Naive thymus-derived CD4-positive, alpha-beta T cell (primary cell): ENCODE measurements at regions not wholly inside any gene's neighbourhood (a gene's known extent, or its start where the extent isn't known, plus 50 kb on each side); places are given as distances from the start of the nearest gene placed in this dataset.
"Not testable (repeated sequence)": the region's sequence is repeated elsewhere in the genome, so short reads cannot be mapped to it uniquely, and the experiment has no call there.

Experiments
- ATAC-seq: fragments of 150-1000 bp; cut with Tn5 transposase; 2 replicates; pipeline ENCODE4 v1.10.0; 2021; ENCODE audit warnings: mild to moderate bottlenecking, moderate library complexity
- CTCF ChIA-PET: fragments of 350-600 bp; sonication (Branson Sonifier 250); formaldehyde crosslinking; loops from one replicate; lab custom pipeline; 2021; ENCODE audit warnings: antibody characterized with exemption; lab: Charles Lee
- POLR2A ChIA-PET: fragments of 350-600 bp; sonication (Branson Sonifier 250); formaldehyde crosslinking; loops from one replicate; lab custom pipeline; 2021; ENCODE audit warnings: antibody characterized with exemption, inconsistent platforms; lab: Charles Lee
- DNase-seq, 9 donors: peaks; one replicate each; pipeline versions ENCODE4 v3.0.0 to v3.0.0-alpha.2; 2020 to 2022; ENCODE audit warnings: mixed read lengths in 1 of 9
- H3K27ac ChIP-seq: one replicate; pipeline ENCODE4 v1.7.0; 2013; ENCODE audit warnings: mild to moderate bottlenecking, low read depth, low read length, moderate library complexity
- H3K27me3 ChIP-seq, 2 donors: one replicate each; pipeline ENCODE4 v1.7.0; 2013; ENCODE audit warnings: low read length in 2 of 2, mild to moderate bottlenecking in 2 of 2, moderate library complexity in 2 of 2; ENCODE audit not compliant: control insufficient read depth in 2 of 2, insufficient read depth in 2 of 2
- H3K36me3 ChIP-seq, 3 experiments: 1 replicate in 2 of 3; 2 replicates in 1 of 3; pipeline ENCODE4 v1.7.0; 2013; ENCODE audit warnings: low read length in 3 of 3, mild to moderate bottlenecking in 3 of 3, moderate library complexity in 1 of 3; ENCODE audit not compliant: insufficient read depth in 3 of 3, control insufficient read depth in 2 of 3
- H3K4me1 ChIP-seq, 2 donors: one replicate each; pipeline ENCODE4 v1.7.0; 2013; ENCODE audit warnings: low read length in 2 of 2, mild to moderate bottlenecking in 2 of 2, moderate library complexity in 1 of 2; ENCODE audit not compliant: control insufficient read depth in 2 of 2, insufficient read depth in 2 of 2
- H3K4me3 ChIP-seq: 2 replicates; pipeline ENCODE4 v1.7.0; 2013; ENCODE audit warnings: mild to moderate bottlenecking, low read length
- H3K9me3 ChIP-seq, 3 experiments: 1 replicate in 2 of 3; 2 replicates in 1 of 3; pipeline ENCODE4 v1.7.0; 2013; ENCODE audit warnings: low read length in 3 of 3; ENCODE audit not compliant: control insufficient read depth in 2 of 3
- H3K27ac Mint-ChIP-seq, 9 donors: one replicate each; pipeline ENCODE4 v1.8.0; 2020 to 2022; ENCODE audit warnings: mixed read lengths in 9 of 9, mild to moderate bottlenecking in 8 of 9, moderate library complexity in 5 of 9, inconsistent platforms in 2 of 9
- H3K27me3 Mint-ChIP-seq, 5 donors: one replicate each; pipeline ENCODE4 v1.8.0; 2021 to 2022; ENCODE audit warnings: mixed read lengths in 5 of 5, mild to moderate bottlenecking in 1 of 5
- H3K36me3 Mint-ChIP-seq, 5 donors: one replicate each; pipeline ENCODE4 v1.8.0; 2020 to 2022; ENCODE audit warnings: mixed read lengths in 5 of 5, mild to moderate bottlenecking in 3 of 5, inconsistent platforms in 1 of 5
- H3K4me1 Mint-ChIP-seq, 7 donors: one replicate each; pipeline ENCODE4 v1.8.0; 2020 to 2022; ENCODE audit warnings: mixed read lengths in 7 of 7, mild to moderate bottlenecking in 3 of 7, inconsistent platforms in 1 of 7
- H3K4me3 Mint-ChIP-seq, 10 donors: one replicate each; pipeline ENCODE4 v1.8.0; 2020 to 2022; ENCODE audit warnings: mild to moderate bottlenecking in 10 of 10, mixed read lengths in 10 of 10, moderate library complexity in 6 of 10, inconsistent platforms in 2 of 10
- H3K9me3 Mint-ChIP-seq, 11 donors: one replicate each; pipeline ENCODE4 v1.8.0; 2020 to 2022; ENCODE audit warnings: mixed read lengths in 11 of 11, mild to moderate bottlenecking in 4 of 11, inconsistent platforms in 1 of 11, moderate library complexity in 1 of 11
- intact Hi-C, 2 donors: fragments of 100-400 bp; cut with micrococcal nuclease; formaldehyde crosslinking; loops; one replicate each; pipeline ENCODE4 v1.15.1; 2023

DNA sequence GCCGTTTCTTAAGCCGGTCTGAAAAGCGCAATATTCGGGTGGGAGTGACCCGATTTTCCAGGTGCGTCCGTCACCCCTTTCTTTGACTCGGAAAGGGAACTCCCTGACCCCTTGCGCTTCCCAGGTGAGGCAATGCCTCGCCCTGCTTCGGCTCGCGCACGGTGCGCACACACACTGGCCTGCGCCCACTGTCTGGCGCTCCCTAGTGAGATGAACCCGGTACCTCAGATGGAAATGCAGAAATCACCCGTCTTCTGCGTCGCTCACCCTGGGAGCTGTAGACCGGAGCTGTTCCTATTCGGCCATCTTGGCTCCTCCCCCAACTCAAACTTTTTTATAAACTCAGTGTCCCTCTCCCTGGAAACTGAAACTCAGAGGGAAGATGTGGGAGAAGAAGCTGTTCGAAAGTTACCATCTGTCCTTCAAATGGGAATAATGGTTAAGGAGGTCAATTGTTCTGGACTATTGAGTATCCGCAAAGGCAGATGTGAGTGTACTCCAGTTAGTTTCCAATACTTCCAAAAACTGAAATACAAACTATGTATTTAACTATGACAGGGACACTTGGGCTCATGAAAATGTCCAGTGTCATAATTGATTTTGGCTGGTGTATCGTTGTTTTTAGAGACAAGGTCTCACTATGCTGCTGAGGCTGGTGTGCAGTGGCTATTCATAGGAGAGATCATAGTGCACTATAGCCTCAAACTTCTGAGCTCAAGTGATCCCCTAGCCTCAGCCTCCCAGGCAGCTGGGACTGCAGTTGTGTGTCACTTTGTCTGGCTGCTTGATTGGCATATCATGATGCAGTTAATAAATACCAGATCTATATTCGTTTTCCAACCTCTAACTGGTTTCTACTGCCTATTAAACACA is 67.8 kb upstream of the OSBPL3 start:
- CTCF ChIA-PET, H3K4me3 ChIP-seq, DNase-seq, H3K4me1 ChIP-seq, H3K36me3 Mint-ChIP-seq, H3K4me1 Mint-ChIP-seq, POLR2A ChIA-PET, H3K9me3 ChIP-seq, H3K27me3 ChIP-seq, H3K27me3 Mint-ChIP-seq, H3K36me3 ChIP-seq, ATAC-seq, H3K9me3 Mint-ChIP-seq, intact Hi-C loops, H3K27ac ChIP-seq: not testable (repeated sequence)
- Mint-ChIP-seq H3K27ac (peak overlapping the region in 1 of 9 donors; percentile 41), H3K4me3 (peak overlapping the region in 1 of 10 donors; percentile 41)

- peaks cover 0 to 12% (median 7%) of the 10 kb centered on the region in 11 donors for H3K9me3 Mint-ChIP-seq
- no peak overlapping the region for H3K4me3 Mint-ChIP-seq
- intact Hi-C loops = no loop called here
- H3K4me1 Mint-ChIP-seq = no peaks in the 10 kb centered on the region
- CTCF ChIA-PET = no interaction called here
- H3K27me3 Mint-ChIP-seq = peaks cover 0 to 27% (median 0%) of the 10 kb centered on the region in 5 donors
- H3K27ac Mint-ChIP-seq = no peak overlapping the region
- no peak for ATAC-seq
- Histone ChIP-seq H3K27ac (no peak overlapping the region), H3K9me3 (no peaks in the 10 kb centered on the region), H3K27me3 (no peaks in the 10 kb centered on the region), H3K36me3 (no peaks in the 10 kb centered on the region), H3K4me1 (no peaks in the 10 kb centered on the region), H3K4me3 (no peak overlapping the region)
- POLR2A ChIA-PET = no interaction called here
- no peak for DNase-seq
- peaks cover 0 to 5% (median 4%) of the 10 kb centered on the region in 5 donors for H3K36me3 Mint-ChIP-seq
Measured at GRCh38 chr7:25037325-25037724, 57.3 kb upstream of the OSBPL3 start.

- ChIA-PET POLR2A (interaction anchor here (1.0 kb wide), 1 partner anchor 28 kb away, joined by 3 read pairs; no protein-coding TSS in a partner anchor), CTCF (no interaction called here)
- no peak overlapping the region for H3K4me3 Mint-ChIP-seq
- Histone ChIP-seq H3K4me1 (peaks cover 0 to 5% of the 10 kb centered on the region in 2 donors), H3K4me3 (no peak overlapping the region), H3K27me3 (no peaks in the 10 kb centered on the region), H3K36me3 (no peaks in the 10 kb centered on the region), H3K9me3 (no peaks in the 10 kb centered on the region), H3K27ac (no peak overlapping the region)
- H3K36me3 Mint-ChIP-seq = peaks cover 0 to 5% (median 4%) of the 10 kb centered on the region in 5 donors
- no peak for DNase-seq
- no peak for ATAC-seq
- intact Hi-C loops = no loop called here
- peaks cover 0 to 21% (median 0%) of the 10 kb centered on the region in 5 donors for H3K27me3 Mint-ChIP-seq
- peaks cover 0 to 10% (median 0%) of the 10 kb centered on the region in 7 donors for H3K4me1 Mint-ChIP-seq
- H3K27ac Mint-ChIP-seq = no peak overlapping the region
- peaks cover 0 to 12% (median 7%) of the 10 kb centered on the region in 11 donors for H3K9me3 Mint-ChIP-seq
Measured at GRCh38 chr7:25035274-25035673, 55.3 kb upstream of the OSBPL3 start.

DNA sequence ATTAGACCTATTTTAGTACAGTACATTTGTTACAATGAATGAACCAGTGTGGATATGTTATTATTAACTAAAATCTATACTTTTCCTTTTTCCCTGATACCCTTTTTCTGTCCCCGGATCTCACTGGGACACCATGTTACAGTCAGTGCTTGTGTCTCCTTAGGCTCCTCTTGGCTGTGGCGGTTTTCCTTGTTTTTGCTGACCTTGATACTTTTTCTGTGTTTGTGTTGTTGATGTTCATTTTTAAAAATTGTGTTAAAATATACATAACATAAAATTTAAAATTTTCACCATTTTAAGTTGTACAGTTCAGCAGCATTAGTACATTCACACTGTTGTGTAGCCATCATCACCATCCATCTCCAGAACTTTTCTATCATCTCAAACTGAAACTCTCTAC is 54.2 kb upstream of the OSBPL3 start:
- H3K27me3 Mint-ChIP-seq = peaks cover 0 to 14% (median 0%) of the 10 kb centered on the region in 5 donors
- Histone ChIP-seq H3K27ac (no peak overlapping the region), H3K9me3 (no peaks in the 10 kb centered on the region), H3K27me3 (no peaks in the 10 kb centered on the region), H3K4me3 (no peak overlapping the region), H3K36me3 (no peaks in the 10 kb centered on the region), H3K4me1 (peaks cover 4 to 12% of the 10 kb centered on the region in 2 donors)
- ATAC-seq (no peak), DNase-seq (no peak)
- peaks cover 5 to 20% (median 7%) of the 10 kb centered on the region in 7 donors for H3K4me1 Mint-ChIP-seq
- POLR2A ChIA-PET = interaction anchor here (0.6 kb wide), 1 partner anchor 21 kb away, joined by 3 read pairs; no protein-coding TSS in a partner anchor
- intact Hi-C loops = no loop called here
- H3K9me3 Mint-ChIP-seq = peaks cover 0 to 12% (median 7%) of the 10 kb centered on the region in 11 donors
- no peak overlapping the region for H3K27ac Mint-ChIP-seq
- H3K36me3 Mint-ChIP-seq = peaks cover 0 to 5% (median 4%) of the 10 kb centered on the region in 5 donors
- CTCF ChIA-PET = no interaction called here
- no peak overlapping the region for H3K4me3 Mint-ChIP-seq

GRCh38 chr7:25032774-25033743 is 53.1 kb upstream of the OSBPL3 start:
- Mint-ChIP-seq H3K9me3 (peaks cover 0 to 13% (median 7%) of the 10 kb centered on the region in 11 donors), H3K27ac (no peak overlapping the region), H3K27me3 (peaks cover 0 to 14% (median 0%) of the 10 kb centered on the region in 5 donors), H3K4me3 (no peak overlapping the region), H3K4me1 (peaks cover 16 to 31% (median 18%) of the 10 kb centered on the region in 7 donors), H3K36me3 (peaks cover 0 to 8% (median 4%) of the 10 kb centered on the region in 5 donors)
- no peaks in the 10 kb centered on the region for H3K36me3 ChIP-seq
- no peak for DNase-seq
- no peaks in the 10 kb centered on the region for H3K9me3 ChIP-seq
- H3K4me3 ChIP-seq = no peak overlapping the region
- no peaks in the 10 kb centered on the region for H3K27me3 ChIP-seq
- ChIA-PET CTCF (no interaction called here), POLR2A (interaction anchor here (0.7 kb wide), 1 partner anchor 29 kb away, joined by 3 read pairs; no protein-coding TSS in a partner anchor)
- intact Hi-C loops = no loop called here
- no peak for ATAC-seq
- no peak overlapping the region for H3K27ac ChIP-seq
- peaks cover 14 to 23% of the 10 kb centered on the region in 2 donors for H3K4me1 ChIP-seq

GRCh38 chr7:25031432-25031831 is 51.5 kb upstream of the OSBPL3 start:
- Mint-ChIP-seq H3K27me3 (peaks cover 0 to 6% (median 0%) of the 10 kb centered on the region in 5 donors), H3K4me1 (peaks cover 21 to 38% (median 25%) of the 10 kb centered on the region in 7 donors), H3K27ac (no peak overlapping the region), H3K4me3 (no peak overlapping the region), H3K36me3 (peaks cover 0 to 8% (median 4%) of the 10 kb centered on the region in 5 donors), H3K9me3 (peaks cover 0 to 10% (median 5%) of the 10 kb centered on the region in 11 donors)
- Histone ChIP-seq H3K36me3 (no peaks in the 10 kb centered on the region), H3K4me3 (no peak overlapping the region), H3K9me3 (no peaks in the 10 kb centered on the region), H3K4me1 (peaks cover 23 to 32% of the 10 kb centered on the region in 2 donors), H3K27ac (no peak overlapping the region), H3K27me3 (no peaks in the 10 kb centered on the region)
- POLR2A ChIA-PET = no interaction called here
- CTCF ChIA-PET = no interaction called here
- intact Hi-C loops = no loop called here
- ATAC-seq (no peak), DNase-seq (no peak)
